Right lobe of liver (tissue), 6 donors: ENCODE measurements at regions not wholly inside any gene's neighbourhood (a gene's known extent, or its start where the extent isn't known, plus 50 kb on each side); places are given as distances from the start of the nearest gene placed in this dataset.

Experiments used
- ATAC-seq, 4 donors: fragments of 200-7000 bp; cut with Tn5 transposase; one replicate each; pipeline ENCODE4 v1.9.1; 2020; ENCODE audit warnings: mild to moderate bottlenecking in 4 of 4, moderate library complexity in 4 of 4
- DNase-seq, 3 donors: peaks; one replicate each; pipeline ENCODE4 v3.0.0-alpha.2; 2020
- H3K27ac ChIP-seq, 3 donors: fragments of 200-600 bp; one replicate each; pipeline ENCODE4 v1.8.0; 2022
- H3K27me3 ChIP-seq, 2 donors: fragments of 200-600 bp; one replicate each; pipeline ENCODE4 v1.8.0; 2022
- H3K36me3 ChIP-seq, 4 donors: fragments of 200-600 bp; sonication (generic) in 1 of 4; one replicate each; pipeline versions ENCODE4 v1.5.1 to v1.8.0; 2017 to 2022; ENCODE audit warnings: control low read depth in 1 of 4
- H3K4me1 ChIP-seq, 4 donors: fragments of 200-600 bp; sonication (generic) in 1 of 4; one replicate each; pipeline versions ENCODE4 v1.5.1 to v1.8.0; 2017 to 2022; ENCODE audit warnings: control low read depth in 1 of 4
- H3K4me3 ChIP-seq, 3 donors: fragments of 200-600 bp; one replicate each; pipeline ENCODE4 v1.8.0; 2022
- H3K9me3 ChIP-seq, 4 donors: fragments of 200-600 bp; sonication (generic) in 1 of 4; one replicate each; pipeline versions ENCODE4 v1.5.1 to v1.8.0; 2017 to 2022; ENCODE audit warnings: control low read depth in 1 of 4
- CTCF ChIP-seq, 4 donors: fragments of 200-600 bp in 3 of 4; fragments of 450-650 bp in 1 of 4; IDR thresholded peaks; one replicate each; pipeline versions ENCODE4 v1.5.1 to v1.8.0; 2016 to 2022; ENCODE audit warnings: antibody characterized with exemption in 4 of 4, mild to moderate bottlenecking in 2 of 4
- POLR2A ChIP-seq: fragments of 450-650 bp; IDR thresholded peaks from one replicate; pipeline ENCODE4 v1.6.1; 2017; ENCODE audit warnings: antibody characterized with exemption, mild to moderate bottlenecking
- WGBS: methylation state at CpG from one replicate; pipeline ENCODE4 v1.1.6; 2018; ENCODE audit warnings: low coverage, low lambda C conversion rate; ENCODE audit not compliant: insufficient coverage; ENCODE audit errors: missing lambda C conversion rate; 5-methylcytosine and 5-hydroxymethylcytosine counted together
- intact Hi-C, 2 donors: fragments of 100-400 bp; cut with DNase I; formaldehyde crosslinking; loops; one replicate each; pipeline versions ENCODE4 v1.11.2 to v1.14.1; 2022
- donor health status: DM: no; HTN: yes; CAD: no.
- donor health status: DM: no; HTN: no; CAD: no.
- donor health status: DM: no; HTN: no; CAD: no.
- donor health status: DM: no; HTN: yes; CAD: no.
- donor health status: DM: no; HTN: yes; CAD: no.

GRCh38 chr13:26873386-26873698 is 112.8 kb upstream of the GPR12 start:
- TF ChIP-seq CTCF (IDR thresholded peaks at IDR 0.05) (no peak), POLR2A (no peak)

GRCh38 chr13:26872525-26873385 is 112.2 kb upstream of the GPR12 start:
- no peaks in the 10 kb centered on the region for H3K36me3 ChIP-seq
- H3K9me3 ChIP-seq = no peaks in the 10 kb centered on the region
- H3K27ac ChIP-seq = no peak overlapping the region
- TF ChIP-seq CTCF (IDR thresholded peaks at IDR 0.05) = peak; percentile 24 to 61 (median 48)
- TF ChIP-seq POLR2A = no peak
- no peaks in the 10 kb centered on the region for H3K4me1 ChIP-seq
- 1% methylated on average over 9 of the region's 28 CpGs for WGBS
- peak; percentile 34 to 55 (median 46) for ATAC-seq
- peak in 2 of 3 donors; percentile 40 to 51 for DNase-seq
- H3K4me3 ChIP-seq = no peak overlapping the region
- intact Hi-C loops = no loop called here
- no peaks in the 10 kb centered on the region for H3K27me3 ChIP-seq

More at GRCh38 chr13:26873386-26873698, 112.8 kb upstream of the GPR12 start:
- Histone ChIP-seq H3K4me1 (no peaks in the 10 kb centered on the region), H3K36me3 (no peaks in the 10 kb centered on the region), H3K27ac (no peak overlapping the region), H3K9me3 (no peaks in the 10 kb centered on the region), H3K27me3 (no peaks in the 10 kb centered on the region), H3K4me3 (no peak overlapping the region)
- WGBS = no CpG with 5 or more reads among the region's 7 CpGs
- ATAC-seq (no peak), DNase-seq (no peak)
- intact Hi-C loops = no loop called here

- Histone ChIP-seq H3K9me3 (no peaks in the 10 kb centered on the region), H3K4me3 (no peak overlapping the region), H3K36me3 (no peaks in the 10 kb centered on the region), H3K27ac (no peak overlapping the region), H3K27me3 (no peaks in the 10 kb centered on the region), H3K4me1 (no peaks in the 10 kb centered on the region)
- TF ChIP-seq CTCF (IDR thresholded peaks at IDR 0.05) = no peak
- no peak for TF ChIP-seq POLR2A
- 12% methylated on average over 5 of the region's 5 CpGs for WGBS
- intact Hi-C loops = no loop called here
- peak in 1 of 4 donors; percentile 58 for ATAC-seq
- DNase-seq = no peak
These were observed 107.0 kb upstream of the GPR12 start for GRCh38 chr13:26867451-26868091.

- Histone ChIP-seq H3K4me1 (no peaks in the 10 kb centered on the region), H3K36me3 (no peaks in the 10 kb centered on the region), H3K4me3 (no peak overlapping the region), H3K27me3 (no peaks in the 10 kb centered on the region), H3K9me3 (no peaks in the 10 kb centered on the region), H3K27ac (no peak overlapping the region)
- intact Hi-C loops = no loop called here
- DNase-seq (no peak), ATAC-seq (no peak)
- TF ChIP-seq CTCF (IDR thresholded peaks at IDR 0.05) (no peak), POLR2A (no peak)
- WGBS = 34% methylated on average over 2 of the region's 5 CpGs
These were observed 104.0 kb upstream of the GPR12 start for GRCh38 chr13:26864576-26864975.
